Esophagus muscularis mucosa (tissue), 4 donors: ENCODE measurements at regions not wholly inside any gene's neighbourhood (a gene's known extent, or its start where the extent isn't known, plus 50 kb on each side); places are given as distances from the start of the nearest gene placed in this dataset.

Source experiments
- DNase-seq: peaks from one replicate; pipeline ENCODE4 v3.0.0-alpha.2; 2017; ENCODE audit errors: extremely low spot score
- H3K27ac ChIP-seq, 4 donors: fragments of 200-600 bp; sonication (generic); replicated peaks in 1 of 4; 1 replicate in 3 of 4; 2 replicates in 1 of 4; pipeline ENCODE4 v1.5.1; 2016 to 2019; ENCODE audit warnings: mild to moderate bottlenecking in 1 of 4
- H3K27me3 ChIP-seq, 4 donors: fragments of 200-600 bp; sonication (generic); one replicate each; pipeline versions ENCODE4 v1.5.1 to v1.6.0; 2016 to 2019
- H3K36me3 ChIP-seq, 4 donors: fragments of 200-600 bp; sonication (generic); one replicate each; pipeline ENCODE4 v1.5.1; 2016 to 2019
- H3K4me1 ChIP-seq, 4 donors: fragments of 200-600 bp; sonication (generic); one replicate each; pipeline ENCODE4 v1.5.1; 2016 to 2019
- H3K4me3 ChIP-seq, 4 donors: fragments of 200-600 bp; sonication (generic); 1 replicate in 2 of 4; 2 replicates in 2 of 4; pipeline ENCODE4 v1.5.1; 2016 to 2019; ENCODE audit warnings: mild to moderate bottlenecking in 4 of 4, moderate library complexity in 1 of 4
- H3K9me3 ChIP-seq, 4 donors: fragments of 200-600 bp; sonication (generic); 1 replicate in 3 of 4; 2 replicates in 1 of 4; pipeline ENCODE4 v1.5.1; 2016 to 2019
- EP300 ChIP-seq: sonication (generic); formaldehyde crosslinking; IDR thresholded peaks from one replicate; pipeline ENCODE4 v1.6.1; 2017; ENCODE audit warnings: antibody characterized with exemption
- POLR2A ChIP-seq: fragments of 450-650 bp; IDR thresholded peaks from one replicate; pipeline ENCODE4 v1.6.1; 2017; ENCODE audit warnings: antibody characterized with exemption, moderate library complexity, mild to moderate bottlenecking, low read depth
- POLR2AphosphoS5 ChIP-seq, 2 donors: sonication (generic); formaldehyde crosslinking; IDR thresholded peaks; one replicate each; pipeline ENCODE4 v1.6.1; 2017; ENCODE audit warnings: antibody characterized with exemption in 2 of 2
- WGBS: methylation state at CpG from one replicate; pipeline ENCODE4 v1.1.5; 2018; 5-methylcytosine and 5-hydroxymethylcytosine counted together
- intact Hi-C: fragments of 100-400 bp; cut with DNase I; formaldehyde crosslinking; loops from one replicate; pipeline ENCODE4 v1.15.1; 2023
- TF ChIP-seq, protein P1 (sequence below), 3 experiments: fragments of 200-600 bp in 2 of 3; fragments of 450-650 bp in 1 of 3; sonication (generic) in 2 of 3; IDR thresholded peaks; one replicate each; pipeline ENCODE4 v1.5.1; 2017 to 2019; ENCODE audit warnings: antibody characterized with exemption in 3 of 3, mild to moderate bottlenecking in 2 of 3, moderate library complexity in 1 of 3

DNA sequence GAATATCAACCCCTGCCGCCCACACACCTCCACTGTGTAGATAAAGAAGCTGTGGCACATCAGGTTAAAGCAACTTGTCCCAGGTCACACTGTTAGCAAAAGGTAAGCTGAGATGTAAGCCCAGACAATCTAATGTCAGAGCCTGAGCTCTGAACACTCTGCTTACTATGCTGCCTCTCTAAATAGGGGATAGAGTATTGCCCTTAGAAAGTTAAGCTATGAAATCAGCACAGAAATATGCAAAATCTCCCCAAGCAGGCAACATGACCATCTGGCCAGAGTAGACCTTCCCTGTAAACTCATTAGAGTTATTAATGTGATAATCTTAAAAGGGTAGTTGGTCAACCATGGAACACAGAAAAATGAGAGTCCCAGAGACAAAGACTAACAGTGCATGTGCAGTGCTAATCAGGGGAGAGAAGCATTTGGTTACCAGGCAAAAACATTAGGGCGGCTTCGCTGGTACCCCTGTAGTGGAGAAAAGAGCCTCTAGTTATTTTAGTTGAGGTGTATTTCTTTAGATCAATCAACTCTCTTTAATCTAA lies 171.0 kb downstream of the BTG1 start:
- H3K4me1 ChIP-seq = peaks cover 0 to 7% (median 0%) of the 10 kb centered on the region in 4 donors
- H3K27ac ChIP-seq = no peak overlapping the region
- no peak overlapping the region for H3K4me3 ChIP-seq
- DNase-seq = no peak
- intact Hi-C loops = no loop called here
- 98% methylated on average over 3 of the region's 3 CpGs for WGBS
- no peak for TF ChIP-seq EP300
- no peak for TF ChIP-seq POLR2A
- TF ChIP-seq, protein P1, sequence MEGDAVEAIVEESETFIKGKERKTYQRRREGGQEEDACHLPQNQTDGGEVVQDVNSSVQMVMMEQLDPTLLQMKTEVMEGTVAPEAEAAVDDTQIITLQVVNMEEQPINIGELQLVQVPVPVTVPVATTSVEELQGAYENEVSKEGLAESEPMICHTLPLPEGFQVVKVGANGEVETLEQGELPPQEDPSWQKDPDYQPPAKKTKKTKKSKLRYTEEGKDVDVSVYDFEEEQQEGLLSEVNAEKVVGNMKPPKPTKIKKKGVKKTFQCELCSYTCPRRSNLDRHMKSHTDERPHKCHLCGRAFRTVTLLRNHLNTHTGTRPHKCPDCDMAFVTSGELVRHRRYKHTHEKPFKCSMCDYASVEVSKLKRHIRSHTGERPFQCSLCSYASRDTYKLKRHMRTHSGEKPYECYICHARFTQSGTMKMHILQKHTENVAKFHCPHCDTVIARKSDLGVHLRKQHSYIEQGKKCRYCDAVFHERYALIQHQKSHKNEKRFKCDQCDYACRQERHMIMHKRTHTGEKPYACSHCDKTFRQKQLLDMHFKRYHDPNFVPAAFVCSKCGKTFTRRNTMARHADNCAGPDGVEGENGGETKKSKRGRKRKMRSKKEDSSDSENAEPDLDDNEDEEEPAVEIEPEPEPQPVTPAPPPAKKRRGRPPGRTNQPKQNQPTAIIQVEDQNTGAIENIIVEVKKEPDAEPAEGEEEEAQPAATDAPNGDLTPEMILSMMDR (IDR thresholded peaks at IDR 0.05) = no peak
- TF ChIP-seq POLR2AphosphoS5 (IDR thresholded peaks at IDR 0.05) = no peak
- no peaks in the 10 kb centered on the region for H3K9me3 ChIP-seq
- no peaks in the 10 kb centered on the region for H3K27me3 ChIP-seq
- H3K36me3 ChIP-seq = no peaks in the 10 kb centered on the region

DNA sequence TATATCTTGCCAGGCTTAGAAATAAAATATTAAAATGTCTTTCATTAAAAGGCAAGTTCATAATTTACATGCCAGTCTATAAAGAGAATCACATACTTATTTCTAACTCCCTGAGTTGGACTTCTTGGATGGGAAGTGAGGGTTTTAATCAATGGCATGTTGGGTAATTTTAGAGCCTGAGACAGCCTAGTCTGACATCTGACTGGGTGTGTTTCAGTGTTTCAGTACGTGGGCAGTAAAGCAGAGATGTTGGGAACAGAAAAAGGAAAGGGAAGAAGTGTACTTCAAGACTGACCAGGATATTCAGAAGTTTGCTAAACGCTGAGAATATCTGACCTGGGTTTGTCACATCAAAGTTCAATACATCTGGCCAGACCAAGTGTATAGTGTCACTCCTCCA lies 171.8 kb downstream of the BTG1 start:
- 83% methylated on average over 2 of the region's 2 CpGs for WGBS
- Histone ChIP-seq H3K36me3 (no peaks in the 10 kb centered on the region), H3K4me3 (no peak overlapping the region), H3K9me3 (no peaks in the 10 kb centered on the region), H3K27me3 (no peaks in the 10 kb centered on the region), H3K27ac (no peak overlapping the region), H3K4me1 (peaks cover 0 to 7% (median 0%) of the 10 kb centered on the region in 4 donors)
- DNase-seq = no peak
- TF ChIP-seq POLR2A (no peak), POLR2AphosphoS5 (IDR thresholded peaks at IDR 0.05) (no peak), EP300 (no peak)
- TF ChIP-seq, protein P1 (IDR thresholded peaks at IDR 0.05) = no peak
- intact Hi-C loops = no loop called here

DNA sequence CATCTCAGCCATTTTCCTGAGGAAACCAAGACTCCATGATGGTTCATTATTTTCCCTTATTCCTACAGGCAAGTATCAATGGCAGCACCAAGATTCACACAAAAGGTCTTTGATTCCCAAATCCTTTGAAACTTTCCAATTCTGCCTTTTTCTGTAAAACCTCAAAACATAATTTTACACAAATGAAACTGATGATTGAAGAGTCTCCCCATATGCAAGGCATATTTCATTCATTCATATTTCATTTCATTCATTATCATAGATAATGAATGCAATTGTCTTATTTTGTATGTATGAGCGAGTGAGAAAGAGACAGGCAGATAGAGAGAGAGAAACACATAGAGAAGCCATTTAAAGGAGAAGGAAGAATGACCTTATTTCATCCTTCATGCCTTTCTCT lies 172.8 kb downstream of the BTG1 start:
- H3K4me3 ChIP-seq = no peak overlapping the region
- no peaks in the 10 kb centered on the region for H3K36me3 ChIP-seq
- no peaks in the 10 kb centered on the region for H3K27me3 ChIP-seq
- intact Hi-C loops = no loop called here
- H3K27ac ChIP-seq = no peak overlapping the region
- 97% methylated on average over 1 of the region's 1 CpG for WGBS
- no peak for DNase-seq
- H3K4me1 ChIP-seq = no peaks in the 10 kb centered on the region
- TF ChIP-seq, protein P1 (IDR thresholded peaks at IDR 0.05) = no peak
- no peak for TF ChIP-seq POLR2AphosphoS5 (IDR thresholded peaks at IDR 0.05)
- TF ChIP-seq POLR2A = no peak
- H3K9me3 ChIP-seq = no peaks in the 10 kb centered on the region

DNA sequence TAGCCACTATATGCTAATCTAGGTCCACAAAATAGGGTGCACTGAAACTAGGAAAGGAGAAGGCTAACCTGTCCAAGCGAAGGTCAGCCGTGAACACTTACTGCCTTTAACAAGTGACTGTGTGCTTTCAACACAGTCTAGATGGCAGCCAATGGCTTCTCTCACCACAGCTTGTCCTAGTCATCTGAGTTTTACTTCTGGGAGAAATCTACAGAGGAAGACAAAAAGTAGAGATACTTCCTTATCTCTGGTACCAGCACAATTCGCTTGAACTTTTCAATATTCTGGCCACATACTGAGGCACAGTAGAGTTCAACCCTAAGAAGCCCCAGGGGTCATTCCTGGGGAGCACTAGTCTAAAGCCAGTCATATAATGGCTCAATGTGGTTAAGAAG lies 176.9 kb downstream of the BTG1 start:
- H3K9me3 ChIP-seq = no peaks in the 10 kb centered on the region
- H3K36me3 ChIP-seq = no peaks in the 10 kb centered on the region
- 98% methylated on average over 3 of the region's 3 CpGs for WGBS
- H3K4me3 ChIP-seq = no peak overlapping the region
- H3K27me3 ChIP-seq = no peaks in the 10 kb centered on the region
- TF ChIP-seq EP300 (no peak), POLR2A (no peak), POLR2AphosphoS5 (IDR thresholded peaks at IDR 0.05) (no peak)
- TF ChIP-seq, protein P1 (IDR thresholded peaks at IDR 0.05) = no peak
- DNase-seq = no peak
- H3K4me1 ChIP-seq = no peaks in the 10 kb centered on the region
- intact Hi-C loops = no loop called here
- H3K27ac ChIP-seq = no peak overlapping the region

DNA sequence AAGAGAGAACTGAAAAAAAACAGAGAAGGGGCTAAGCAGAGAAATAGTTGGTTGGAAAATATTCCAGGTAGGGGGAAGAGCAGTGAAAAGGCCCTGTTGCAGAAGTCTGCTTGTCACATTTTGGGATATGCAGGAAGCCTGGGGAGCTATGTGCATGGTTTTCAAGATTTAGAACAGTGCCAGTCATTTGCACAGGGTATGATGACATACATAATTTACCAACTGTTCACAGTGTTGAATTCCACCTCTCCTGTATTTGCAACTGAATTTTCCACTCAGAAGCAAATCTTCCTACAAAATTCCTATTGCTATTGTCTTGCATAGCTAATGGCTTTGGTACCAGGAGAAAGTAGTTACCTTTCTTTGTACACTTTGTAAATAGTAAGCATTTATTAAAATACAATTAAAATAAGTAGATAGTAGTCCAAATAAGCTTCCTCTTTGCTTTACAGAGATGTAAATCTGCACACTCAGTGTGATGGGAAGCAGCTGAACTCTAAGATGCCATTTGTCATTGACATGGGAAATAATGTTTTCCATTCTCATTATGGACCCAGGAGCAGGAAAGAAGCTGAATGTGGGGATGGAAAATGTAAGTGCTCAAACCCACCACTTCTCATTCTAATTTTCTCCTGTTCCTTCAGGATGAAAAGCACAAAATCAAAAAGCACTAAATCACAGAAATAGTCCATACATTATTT lies 177.4 kb downstream of the BTG1 start:
- Histone ChIP-seq H3K4me1 (no peaks in the 10 kb centered on the region), H3K36me3 (no peaks in the 10 kb centered on the region), H3K4me3 (no peak overlapping the region), H3K9me3 (no peaks in the 10 kb centered on the region), H3K27me3 (no peaks in the 10 kb centered on the region), H3K27ac (no peak overlapping the region)
- no peak for TF ChIP-seq POLR2AphosphoS5 (IDR thresholded peaks at IDR 0.05)
- no peak for TF ChIP-seq EP300
- no peak for TF ChIP-seq POLR2A
- TF ChIP-seq, protein P1 (IDR thresholded peaks at IDR 0.05) = no peak
- intact Hi-C loops = no loop called here
- no peak for DNase-seq
